HFF-Myc (cell line): ENCODE measurements at regions not wholly inside any gene's neighbourhood (a gene's known extent, or its start where the extent isn't known, plus 50 kb on each side); places are given as distances from the start of the nearest gene placed in this dataset.
A peak's percentile ranks its signal among the peaks of the same experiment; 100 is the strongest.

Source experiments
- DNase-seq: peaks from one replicate; pipeline ENCODE4 v3.0.0-alpha.2; 2011; ENCODE audit warnings: low read depth; ENCODE audit errors: extremely low read depth
- H3K4me3 ChIP-seq: replicated peaks from 2 replicates; pipeline ENCODE4 v1.5.1; 2011; ENCODE audit warnings: low read depth, mild to moderate bottlenecking, control low read depth, low read length
- CTCF ChIP-seq: IDR thresholded peaks from 2 replicates; pipeline ENCODE4 v1.5.1; 2012; ENCODE audit warnings: mild to moderate bottlenecking, low read depth, low read length, control low read depth; ENCODE audit errors: missing control alignments

- no peak for TF ChIP-seq CTCF
- no peak overlapping the region for H3K4me3 ChIP-seq
- DNase-seq = no peak
Observed at GRCh38 chr13:87120476-87120875, 550.7 kb upstream of the SLITRK5 start.

- no peak overlapping the region for H3K4me3 ChIP-seq
- DNase-seq = no peak
- TF ChIP-seq CTCF = no peak
Observed at GRCh38 chr13:87122551-87122950, 548.6 kb upstream of the SLITRK5 start.

DNA sequence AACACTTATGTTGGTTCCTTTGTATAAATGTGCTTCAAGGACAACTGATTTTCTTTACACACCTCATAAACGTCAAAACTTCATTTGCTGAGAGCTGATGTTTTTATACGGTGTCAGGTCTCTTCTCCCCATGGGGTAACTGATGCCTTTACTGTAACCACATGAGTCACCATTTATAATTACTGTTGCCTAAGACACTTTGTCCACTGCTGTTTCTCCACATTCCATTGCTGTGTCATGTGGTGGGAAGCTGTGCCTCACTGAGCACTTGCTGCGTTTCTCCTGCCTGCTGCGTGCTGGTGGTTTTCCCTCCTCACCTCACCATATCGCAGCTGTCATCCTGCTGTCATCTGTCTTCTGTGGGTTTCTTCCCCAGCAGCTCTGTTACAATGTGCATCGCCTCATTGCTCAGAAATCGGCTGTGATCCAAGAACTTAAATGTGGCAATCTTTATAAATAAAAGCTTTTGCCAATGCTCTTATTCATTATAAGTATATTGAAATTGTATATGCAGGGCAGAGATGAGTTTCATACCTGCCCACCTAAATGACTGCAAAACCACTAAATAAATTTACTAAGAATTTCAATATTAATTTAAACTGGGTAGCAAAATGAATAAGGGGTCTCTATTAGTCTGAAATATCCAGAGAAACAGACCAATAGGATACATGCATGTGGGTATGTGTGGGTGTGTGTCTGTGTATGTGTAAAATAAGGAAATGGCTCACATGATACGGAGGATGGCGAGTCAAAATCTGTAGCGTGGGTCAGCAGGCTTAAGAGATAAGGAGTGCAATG is 547.0 kb upstream of the SLITRK5 start:
- no peak for TF ChIP-seq CTCF
- H3K4me3 ChIP-seq = no peak overlapping the region
- peak; percentile 64 for DNase-seq

DNA sequence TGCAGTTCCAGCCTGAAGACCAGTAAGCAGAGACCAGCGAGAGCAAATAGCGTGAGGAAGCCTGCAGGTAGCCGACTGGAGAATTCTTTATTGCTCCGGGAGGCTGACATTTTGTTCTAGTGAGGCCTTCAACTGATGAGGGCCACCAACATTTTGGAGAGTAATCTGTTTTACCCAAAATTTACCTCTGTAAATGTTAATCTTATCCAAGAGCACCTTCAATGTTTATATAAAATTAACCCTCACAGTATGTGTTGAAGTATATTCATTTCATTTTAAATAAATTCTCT is 546.4 kb upstream of the SLITRK5 start:
- H3K4me3 ChIP-seq = no peak overlapping the region
- no peak for DNase-seq
- no peak for TF ChIP-seq CTCF

DNA sequence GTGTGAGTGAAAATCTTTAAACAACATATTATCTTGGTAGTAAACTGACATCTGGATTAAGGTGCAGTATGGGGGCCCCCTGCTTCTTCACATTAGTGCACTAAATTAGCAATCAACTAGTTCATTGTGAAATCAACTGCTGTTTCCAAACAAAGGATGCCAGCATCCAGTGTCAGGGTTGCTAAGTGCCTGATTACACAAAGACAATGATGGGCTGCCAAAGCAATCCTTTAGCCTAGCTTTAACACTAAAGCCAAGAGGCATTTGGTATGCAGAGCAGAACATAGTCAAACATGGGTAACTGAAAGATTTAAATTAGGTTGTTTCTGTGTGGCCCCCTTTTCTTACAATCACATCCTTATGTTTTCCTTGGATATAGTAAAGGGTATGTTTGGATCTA is 543.1 kb upstream of the SLITRK5 start:
- TF ChIP-seq CTCF = no peak
- DNase-seq = no peak

DNA sequence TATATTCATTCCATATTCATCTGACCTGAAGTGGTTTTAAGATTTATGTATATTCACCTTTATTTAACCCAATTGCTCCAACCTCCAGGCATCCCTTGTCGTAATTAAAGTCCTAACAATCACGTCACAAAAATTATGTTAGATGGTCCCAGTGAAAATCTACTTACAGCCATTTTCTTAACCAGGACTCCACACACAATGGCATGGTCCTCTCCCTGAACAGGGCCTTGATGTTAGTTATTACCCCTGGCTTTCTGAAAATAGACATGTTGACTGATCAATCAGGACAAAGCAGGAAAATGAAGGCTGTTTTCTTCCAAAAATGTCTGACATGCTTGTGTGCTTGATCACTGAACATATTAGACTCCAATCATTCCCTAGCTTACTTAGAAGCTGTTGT is 542.7 kb upstream of the SLITRK5 start:
- DNase-seq = no peak
- no peak for TF ChIP-seq CTCF
- no peak overlapping the region for H3K4me3 ChIP-seq

More for the DNA sequence above, 543.1 kb upstream of the SLITRK5 start:
- no peak overlapping the region for H3K4me3 ChIP-seq

DNA sequence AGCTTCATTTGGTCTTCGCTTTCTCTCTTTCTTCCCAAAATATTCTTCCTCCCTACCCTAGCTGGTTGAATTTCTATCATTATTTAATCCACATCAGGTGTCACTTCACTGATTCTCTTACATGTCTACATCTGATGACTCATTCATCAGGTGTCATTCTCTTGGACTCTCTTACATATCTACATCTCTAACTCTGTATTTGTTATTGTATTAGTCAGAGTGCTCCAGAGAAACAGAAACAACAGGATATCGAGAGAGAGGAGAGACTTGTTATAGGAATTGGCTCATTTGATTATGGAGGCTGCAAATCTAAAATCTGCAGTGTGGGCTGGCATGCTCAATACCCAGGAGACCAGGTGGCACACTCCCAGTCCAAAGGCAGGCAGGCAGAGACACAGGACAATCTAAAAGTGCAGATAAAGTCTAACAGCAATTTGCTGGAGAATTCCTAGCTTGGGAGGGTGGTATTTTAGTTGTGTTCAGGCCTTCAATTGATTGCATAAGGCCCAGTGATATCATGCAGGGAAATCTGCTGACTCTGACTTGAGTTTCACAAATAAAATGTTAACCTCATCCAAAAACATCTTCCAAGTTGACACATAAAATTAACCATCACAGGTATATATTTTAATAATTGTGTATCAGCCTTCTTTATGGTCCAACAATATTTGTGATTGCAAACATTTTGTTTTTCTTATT is 541.4 kb upstream of the SLITRK5 start:
- no peak for TF ChIP-seq CTCF
- no peak for DNase-seq
- H3K4me3 ChIP-seq = no peak overlapping the region
